WTC11 (cell line): ENCODE measurements at regions not wholly inside any gene's neighbourhood (a gene's known extent, or its start where the extent isn't known, plus 50 kb on each side); places are given as distances from the start of the nearest gene placed in this dataset.

Source experiments
- ATAC-seq: fragments of 200-7000 bp; cut with Tn5 transposase; 2 replicates; pipeline ENCODE4 v1.10.0; 2021; ENCODE audit warnings: mild to moderate bottlenecking, moderate library complexity
- CTCF ChIA-PET: fragments of 300-600 bp; sonication (Branson Sonifier 250); formaldehyde crosslinking; loops from one replicate; lab custom pipeline; 2021; ENCODE audit warnings: antibody characterized with exemption; lab: Charles Lee
- POLR2A ChIA-PET: fragments of 350-600 bp; sonication (Branson Sonifier 250); formaldehyde crosslinking; loops from one replicate; lab custom pipeline; 2021; ENCODE audit warnings: antibody characterized with exemption; lab: Charles Lee
- DNase-seq: peaks from one replicate; pipeline ENCODE4 v3.0.0; 2021; ENCODE audit warnings: low spot score
- H3K27ac Mint-ChIP-seq: 2 replicates; pipeline ENCODE4 v1.8.0; 2021; ENCODE audit warnings: mixed read lengths
- H3K27me3 Mint-ChIP-seq: 2 replicates; pipeline ENCODE4 v1.8.0; 2021; ENCODE audit warnings: low read depth, mild to moderate bottlenecking, moderate library complexity, mixed read lengths
- H3K36me3 Mint-ChIP-seq: 2 replicates; pipeline ENCODE4 v1.8.0; 2021; ENCODE audit warnings: mixed read lengths
- H3K4me1 Mint-ChIP-seq: 2 replicates; pipeline ENCODE4 v1.8.0; 2022; ENCODE audit warnings: mixed read lengths
- H3K4me3 Mint-ChIP-seq: 2 replicates; pipeline ENCODE4 v1.8.0; 2021; ENCODE audit warnings: mild to moderate bottlenecking, moderate library complexity, mixed read lengths
- H3K9me3 Mint-ChIP-seq: 2 replicates; pipeline ENCODE4 v1.8.0; 2021; ENCODE audit warnings: mixed read lengths
- ARID4B ChIP-seq: sonication (generic); formaldehyde crosslinking; IDR thresholded peaks from 2 replicates; pipeline ENCODE4 v1.8.0; 2023; ENCODE audit warnings: missing genetic modification reagents, mild to moderate bottlenecking, borderline replicate concordance
- ATF6 ChIP-seq: sonication (generic); formaldehyde crosslinking; IDR thresholded peaks from 2 replicates; pipeline ENCODE4 v1.8.1; 2023; ENCODE audit warnings: mild to moderate bottlenecking, missing genetic modification reagents
- CBFB ChIP-seq: sonication (generic); formaldehyde crosslinking; IDR thresholded peaks from 2 replicates; pipeline ENCODE4 v1.8.1; 2022; ENCODE audit warnings: mild to moderate bottlenecking, low read depth, missing genetic modification reagents
- ELF4 ChIP-seq: sonication (generic); formaldehyde crosslinking; IDR thresholded peaks from 2 replicates; pipeline ENCODE4 v1.8.1; 2022; ENCODE audit warnings: low read depth, mild to moderate bottlenecking, moderate library complexity, missing genetic modification reagents
- FOXP4 ChIP-seq: sonication (generic); formaldehyde crosslinking; IDR thresholded peaks from 2 replicates; pipeline ENCODE4 v1.8.0; 2022; ENCODE audit warnings: mild to moderate bottlenecking, missing genetic modification reagents
- GRHL2 ChIP-seq: fragments of 250-450 bp; sonication (Bioruptor Pico); IDR thresholded peaks from 2 replicates; pipeline ENCODE4 v1.8.0; 2022; ENCODE audit warnings: mild to moderate bottlenecking, moderate library complexity; ENCODE audit not compliant: insufficient replicate concordance, severe bottlenecking
- HMGXB4 ChIP-seq: sonication (generic); formaldehyde crosslinking; IDR thresholded peaks from 2 replicates; pipeline ENCODE4 v1.8.1; 2023; ENCODE audit warnings: mild to moderate bottlenecking, moderate library complexity, missing genetic modification reagents
- JAZF1 ChIP-seq: fragments of 250-450 bp; sonication (Bioruptor Pico); IDR thresholded peaks from 2 replicates; pipeline ENCODE4 v1.9.0; 2021; ENCODE audit warnings: moderate library complexity, mild to moderate bottlenecking, inconsistent platforms
- JUN ChIP-seq: sonication (generic); formaldehyde crosslinking; IDR thresholded peaks from 2 replicates; pipeline ENCODE4 v1.8.0; 2023; ENCODE audit warnings: mild to moderate bottlenecking, missing genetic modification reagents
- MAX ChIP-seq: sonication (generic); formaldehyde crosslinking; IDR thresholded peaks from 2 replicates; pipeline ENCODE4 v1.8.0; 2022; ENCODE audit warnings: mild to moderate bottlenecking, missing genetic modification reagents
- RORB ChIP-seq: fragments of 250-450 bp; sonication (Bioruptor Pico); IDR thresholded peaks from 2 replicates; pipeline ENCODE4 v1.9.0; 2021; ENCODE audit warnings: mild to moderate bottlenecking
- SOX15 ChIP-seq: fragments of 250-450 bp; sonication (Bioruptor Pico); IDR thresholded peaks from 2 replicates; pipeline ENCODE4 v1.9.0; 2021; ENCODE audit warnings: mild to moderate bottlenecking
- USF1 ChIP-seq: sonication (generic); formaldehyde crosslinking; IDR thresholded peaks from 2 replicates; pipeline ENCODE4 v1.8.0; 2022; ENCODE audit warnings: mild to moderate bottlenecking, missing genetic modification reagents
- ZNF219 ChIP-seq: sonication (generic); formaldehyde crosslinking; IDR thresholded peaks from 2 replicates; pipeline ENCODE4 v1.8.0; 2023; ENCODE audit warnings: missing genetic modification reagents, mild to moderate bottlenecking, borderline replicate concordance
- ZNF232 ChIP-seq: sonication (generic); formaldehyde crosslinking; IDR thresholded peaks from 2 replicates; pipeline ENCODE4 v1.8.0; 2022; ENCODE audit warnings: mild to moderate bottlenecking, missing genetic modification reagents
- ZNF281 ChIP-seq: sonication (generic); formaldehyde crosslinking; IDR thresholded peaks from 2 replicates; pipeline ENCODE4 v1.8.0; 2023; ENCODE audit warnings: mild to moderate bottlenecking, missing genetic modification reagents
- ZNF396 ChIP-seq: fragments of 250-450 bp; sonication (Bioruptor Pico); IDR thresholded peaks from 2 replicates; pipeline ENCODE4 v1.8.0; 2021; ENCODE audit warnings: mild to moderate bottlenecking, moderate library complexity, borderline replicate concordance
- ZNF423 ChIP-seq: fragments of 250-450 bp; sonication (Bioruptor Pico); IDR thresholded peaks from 2 replicates; pipeline ENCODE4 v2.1.2; 2022; ENCODE audit warnings: mild to moderate bottlenecking, moderate library complexity
- ZSCAN18 ChIP-seq: fragments of 250-450 bp; sonication (Bioruptor Pico); IDR thresholded peaks from 2 replicates; pipeline ENCODE4 v2.1.2; 2022; ENCODE audit warnings: mild to moderate bottlenecking, moderate library complexity

- TF ChIP-seq HMGXB4 (CRISPR knock-in tag) (no peak), MAX (CRISPR knock-in tag) (no peak), RORB (CRISPR knock-in tag) (no peak), ZSCAN18 (CRISPR knock-in tag) (no peak)
Measured at GRCh38 chr12:107264667-107265066, 171.3 kb upstream of the CRY1 start (continued).

GRCh38 chr12:107267604-107268003, 174.3 kb upstream of the CRY1 start:
- ChIA-PET POLR2A (no interaction called here), CTCF (interaction anchor here (0.8 kb wide), 1 partner anchor 136 kb away, joined by 3 read pairs; no protein-coding TSS in a partner anchor)
- Mint-ChIP-seq H3K36me3 (no peaks in the 10 kb centered on the region; the same call in 1 of the 2 replicates), H3K27me3 (peaks cover 16% of the 10 kb centered on the region), H3K4me3 (no peak overlapping the region), H3K27ac (no peak overlapping the region), H3K9me3 (peaks cover 11% of the 10 kb centered on the region), H3K4me1 (no peaks in the 10 kb centered on the region)
- ATAC-seq (no peak), DNase-seq (no peak)
- no peak for TF ChIP-seq ZNF232 (CRISPR knock-in tag)
- TF ChIP-seq JAZF1 (CRISPR knock-in tag): no peak
- no peak for TF ChIP-seq ELF4 (CRISPR knock-in tag)
- TF ChIP-seq ATF6 (CRISPR knock-in tag): no peak
- no peak for TF ChIP-seq CBFB (CRISPR knock-in tag)
- TF ChIP-seq FOXP4 (CRISPR knock-in tag): no peak
- TF ChIP-seq ZSCAN18 (CRISPR knock-in tag): no peak
- no peak for TF ChIP-seq JUN (CRISPR knock-in tag)
- no peak for TF ChIP-seq ZNF281 (CRISPR knock-in tag)
- TF ChIP-seq USF1 (CRISPR knock-in tag): no peak
- no peak for TF ChIP-seq GRHL2
- TF ChIP-seq SOX15 (CRISPR knock-in tag): no peak
- no peak for TF ChIP-seq ZNF423
- TF ChIP-seq ARID4B (CRISPR knock-in tag): no peak
- TF ChIP-seq ZNF396: no peak
- TF ChIP-seq ZNF219 (CRISPR knock-in tag): no peak
